ENCODE measurements at regions not wholly inside any gene's neighbourhood (a gene's known extent, or its start where the extent isn't known, plus 50 kb on each side); places are given as distances from the start of the nearest gene placed in this dataset.

DNA sequence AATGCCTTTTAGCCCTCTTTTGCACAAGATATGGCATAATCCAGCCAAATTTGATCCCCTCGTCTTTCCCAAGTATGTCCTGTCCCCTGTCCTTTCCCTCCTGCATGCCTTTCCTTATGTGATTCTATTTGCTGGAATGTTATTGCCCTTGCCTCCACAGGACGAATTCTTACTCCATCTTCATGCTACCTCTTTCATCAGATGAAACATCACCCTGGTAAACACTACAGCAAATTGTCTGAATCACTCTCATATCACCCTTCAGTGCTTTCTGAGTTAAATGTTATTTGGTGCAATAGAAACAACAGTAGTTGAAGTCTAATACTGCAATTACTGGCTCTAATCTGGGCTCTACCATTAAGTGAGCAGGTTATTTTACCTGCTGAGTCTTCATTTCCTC lies 52.2 kb upstream of the FAT1 start:
- DNase-seq (ENCODE audit: low spot score): no peak
- in situ Hi-C loops (cut with MboI; ENCODE audit: low pct_unique_long_range_greater_than_20kb, low sequenced_read_pairs, unreplicated experiment): no loop called here
- TF ChIP-seq, protein P1, sequence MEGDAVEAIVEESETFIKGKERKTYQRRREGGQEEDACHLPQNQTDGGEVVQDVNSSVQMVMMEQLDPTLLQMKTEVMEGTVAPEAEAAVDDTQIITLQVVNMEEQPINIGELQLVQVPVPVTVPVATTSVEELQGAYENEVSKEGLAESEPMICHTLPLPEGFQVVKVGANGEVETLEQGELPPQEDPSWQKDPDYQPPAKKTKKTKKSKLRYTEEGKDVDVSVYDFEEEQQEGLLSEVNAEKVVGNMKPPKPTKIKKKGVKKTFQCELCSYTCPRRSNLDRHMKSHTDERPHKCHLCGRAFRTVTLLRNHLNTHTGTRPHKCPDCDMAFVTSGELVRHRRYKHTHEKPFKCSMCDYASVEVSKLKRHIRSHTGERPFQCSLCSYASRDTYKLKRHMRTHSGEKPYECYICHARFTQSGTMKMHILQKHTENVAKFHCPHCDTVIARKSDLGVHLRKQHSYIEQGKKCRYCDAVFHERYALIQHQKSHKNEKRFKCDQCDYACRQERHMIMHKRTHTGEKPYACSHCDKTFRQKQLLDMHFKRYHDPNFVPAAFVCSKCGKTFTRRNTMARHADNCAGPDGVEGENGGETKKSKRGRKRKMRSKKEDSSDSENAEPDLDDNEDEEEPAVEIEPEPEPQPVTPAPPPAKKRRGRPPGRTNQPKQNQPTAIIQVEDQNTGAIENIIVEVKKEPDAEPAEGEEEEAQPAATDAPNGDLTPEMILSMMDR (IDR thresholded peaks at IDR 0.05; ENCODE audit: extremely low read depth, insufficient read depth, missing control alignments): no peak

DNA sequence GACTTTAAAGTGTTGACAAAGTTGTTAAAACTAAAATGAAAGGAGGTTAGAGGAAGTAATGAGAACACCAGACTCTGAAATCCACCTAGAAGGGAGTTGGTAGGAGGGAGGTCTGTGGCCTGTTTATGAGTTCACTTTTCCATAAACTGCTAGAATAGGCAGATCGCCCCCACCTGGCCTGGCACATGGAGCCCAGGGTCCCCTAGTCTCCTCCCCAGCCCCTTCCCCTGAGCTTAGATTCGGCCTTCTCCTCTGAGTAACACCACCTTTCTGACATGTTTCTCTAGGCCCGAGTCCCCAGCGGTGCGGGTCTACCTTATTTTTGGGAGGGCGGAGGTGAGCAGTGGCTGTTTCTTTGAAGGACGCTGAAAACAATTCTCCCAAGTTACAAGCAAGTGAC lies 54.5 kb upstream of the FAT1 start:
- in situ Hi-C loops (cut with MboI; ENCODE audit: low pct_unique_long_range_greater_than_20kb, low sequenced_read_pairs, unreplicated experiment): no loop called here
- TF ChIP-seq, protein P1 (IDR thresholded peaks at IDR 0.05; ENCODE audit: extremely low read depth, insufficient read depth, missing control alignments): no peak
- no peak for DNase-seq (ENCODE audit: low spot score)

- in situ Hi-C loops (cut with MboI; ENCODE audit: low pct_unique_long_range_greater_than_20kb, low sequenced_read_pairs, unreplicated experiment): no loop called here
- TF ChIP-seq, protein P1 (IDR thresholded peaks at IDR 0.05; ENCODE audit: extremely low read depth, insufficient read depth, missing control alignments): no peak
- DNase-seq (ENCODE audit: low spot score): no peak
Observed at GRCh38 chr4:186780291-186781031, 56.8 kb upstream of the FAT1 start.

DNA sequence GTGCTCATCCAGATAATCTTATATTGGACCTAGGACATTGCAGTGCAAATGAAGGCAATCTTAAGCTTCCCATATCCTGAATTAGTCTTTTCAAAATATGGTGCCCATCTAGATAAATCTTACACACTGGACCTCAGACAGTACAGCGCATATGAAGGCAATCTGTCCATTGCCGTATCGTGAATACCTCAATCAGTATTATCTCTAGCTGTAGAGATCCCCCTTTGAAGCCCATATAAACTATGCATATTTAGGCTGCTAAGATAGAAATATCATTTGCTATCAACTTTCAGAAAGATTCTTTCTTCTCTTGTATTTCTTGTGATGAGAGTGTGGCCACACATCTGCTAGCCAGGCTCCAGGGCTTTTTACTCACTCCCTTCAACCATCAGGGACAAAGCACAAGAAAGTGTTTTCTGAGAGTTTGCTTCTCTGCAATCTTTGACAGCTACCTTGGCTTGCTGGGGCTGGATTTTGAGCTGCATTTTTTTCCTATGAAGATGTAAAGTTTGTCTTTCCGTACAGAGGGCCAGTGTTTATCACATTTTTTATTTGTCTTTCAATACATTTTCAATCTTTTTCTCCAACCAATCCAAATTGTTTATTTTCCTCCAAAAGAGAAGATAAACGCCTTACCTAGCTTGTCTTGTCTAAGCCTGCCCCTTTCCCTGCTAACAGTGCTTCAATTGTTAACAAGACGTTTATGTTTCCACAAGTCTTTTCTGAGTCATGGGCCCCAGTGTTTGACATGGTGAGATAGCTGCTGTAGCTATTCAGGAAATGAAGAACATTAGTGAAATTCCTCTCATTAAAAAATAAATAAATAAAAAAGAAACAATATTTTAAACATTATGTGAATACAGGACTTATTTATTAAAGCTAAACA lies 57.6 kb upstream of the FAT1 start:
- in situ Hi-C loops (cut with MboI; ENCODE audit: low pct_unique_long_range_greater_than_20kb, low sequenced_read_pairs, unreplicated experiment): no loop called here
- DNase-seq (ENCODE audit: low spot score): no peak
- TF ChIP-seq, protein P1 (IDR thresholded peaks at IDR 0.05; ENCODE audit: extremely low read depth, insufficient read depth, missing control alignments): no peak

DNA sequence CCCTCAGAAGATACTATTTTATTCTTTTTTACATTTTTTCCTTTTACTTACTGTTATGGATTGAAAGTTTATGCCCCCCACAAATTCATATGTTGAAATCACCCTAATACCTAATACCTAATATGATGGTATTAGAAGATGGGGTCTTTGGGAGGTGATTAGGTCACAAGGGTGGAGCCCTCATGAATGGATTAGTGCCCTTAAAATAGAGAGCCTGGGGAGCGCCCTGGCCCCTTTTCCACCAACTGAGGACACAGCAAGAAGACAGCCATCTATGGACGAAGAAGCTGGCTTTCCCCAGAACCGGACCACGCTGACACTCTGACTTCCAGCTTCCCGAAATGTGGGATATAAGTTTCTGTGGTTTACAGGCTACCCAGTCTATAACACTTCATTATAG lies 58.6 kb upstream of the FAT1 start:
- in situ Hi-C loops (cut with MboI; ENCODE audit: low pct_unique_long_range_greater_than_20kb, low sequenced_read_pairs, unreplicated experiment): no loop called here
- TF ChIP-seq, protein P1 (IDR thresholded peaks at IDR 0.05; ENCODE audit: extremely low read depth, insufficient read depth, missing control alignments): no peak
- no peak for DNase-seq (ENCODE audit: low spot score)

DNA sequence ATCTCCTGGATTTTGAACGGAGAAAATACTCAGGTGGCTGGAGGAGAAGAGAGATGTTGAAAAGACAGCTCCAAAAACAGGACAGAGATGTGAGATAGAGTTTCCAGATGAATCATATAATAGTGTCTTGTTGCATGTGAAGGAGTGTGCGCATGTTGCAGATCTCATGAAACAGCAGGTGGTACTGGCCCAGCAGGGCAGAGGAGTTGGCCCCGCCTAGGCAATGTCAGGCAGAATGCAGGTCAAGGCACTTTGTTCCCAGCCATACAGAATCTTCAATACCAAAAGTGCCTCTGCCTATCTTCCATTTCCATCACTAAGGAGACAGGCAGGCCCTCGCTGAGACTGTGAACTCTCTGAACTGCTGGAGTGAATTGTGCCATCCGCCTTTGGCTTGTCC lies 63.9 kb upstream of the FAT1 start:
- in situ Hi-C loops (cut with MboI; ENCODE audit: low pct_unique_long_range_greater_than_20kb, low sequenced_read_pairs, unreplicated experiment): no loop called here
- TF ChIP-seq, protein P1 (IDR thresholded peaks at IDR 0.05; ENCODE audit: extremely low read depth, insufficient read depth, missing control alignments): no peak
- no peak for DNase-seq (ENCODE audit: low spot score)

All from GM13977 (cell line).